ENCODE measurements at regions not wholly inside any gene's neighbourhood (a gene's known extent, or its start where the extent isn't known, plus 50 kb on each side); places are given as distances from the start of the nearest gene placed in this dataset.

- DNase-seq (ENCODE audit: low read depth): no peak
Measured at GRCh38 chr2:41066168-41066567, 614.3 kb upstream of the SLC8A1 start.

GRCh38 chr2:41068740-41069139 lies 616.9 kb upstream of the SLC8A1 start:
- no peak for DNase-seq (ENCODE audit: low read depth)

- DNase-seq (ENCODE audit: low read depth): no peak
Measured at GRCh38 chr2:41078341-41078740, 626.5 kb upstream of the SLC8A1 start.

- DNase-seq (ENCODE audit: low read depth): no peak
Measured at GRCh38 chr2:41079011-41079410, 627.1 kb upstream of the SLC8A1 start.

GRCh38 chr2:41084321-41084720 lies 632.4 kb upstream of the SLC8A1 start:
- DNase-seq (ENCODE audit: low read depth): no peak

GRCh38 chr2:41087946-41088345 lies 636.1 kb upstream of the SLC8A1 start:
- DNase-seq (ENCODE audit: low read depth): no peak

GRCh38 chr2:41101281-41101680 lies 649.4 kb upstream of the SLC8A1 start:
- DNase-seq (ENCODE audit: low read depth): no peak

GRCh38 chr2:41109744-41110143 lies 657.9 kb upstream of the SLC8A1 start:
- no peak for DNase-seq (ENCODE audit: low read depth)

- no peak for DNase-seq (ENCODE audit: low read depth)
Measured at GRCh38 chr2:41111836-41112627, 660.1 kb upstream of the SLC8A1 start.

- no peak for DNase-seq (ENCODE audit: low read depth)
Measured at GRCh38 chr2:41116106-41116797, 664.4 kb upstream of the SLC8A1 start.

- no peak for DNase-seq (ENCODE audit: low read depth)
Measured at GRCh38 chr2:41119489-41119888, 667.6 kb upstream of the SLC8A1 start.

GRCh38 chr2:41123341-41123740 lies 671.5 kb upstream of the SLC8A1 start:
- no peak for DNase-seq (ENCODE audit: low read depth)

GRCh38 chr2:41127351-41127750 lies 675.5 kb upstream of the SLC8A1 start:
- no peak for DNase-seq (ENCODE audit: low read depth)

- DNase-seq (ENCODE audit: low read depth): no peak
Measured at GRCh38 chr2:41129988-41130387, 678.1 kb upstream of the SLC8A1 start.

- no peak for DNase-seq (ENCODE audit: low read depth)
Measured at GRCh38 chr2:41137031-41137430, 685.1 kb upstream of the SLC8A1 start.

GRCh38 chr2:41141146-41141791 lies 689.4 kb upstream of the SLC8A1 start:
- no peak for DNase-seq (ENCODE audit: low read depth)

GRCh38 chr2:41142478-41142877 lies 690.6 kb upstream of the SLC8A1 start:
- DNase-seq (ENCODE audit: low read depth): no peak

- DNase-seq (ENCODE audit: low read depth): no peak
Measured at GRCh38 chr2:41145066-41145465, 693.2 kb upstream of the SLC8A1 start.

GRCh38 chr2:41149054-41149453 lies 697.2 kb upstream of the SLC8A1 start:
- no peak for DNase-seq (ENCODE audit: low read depth)

- no peak for DNase-seq (ENCODE audit: low read depth)
Measured at GRCh38 chr2:41151746-41152145, 699.9 kb upstream of the SLC8A1 start.

GRCh38 chr2:41152318-41152717 lies 700.4 kb upstream of the SLC8A1 start:
- DNase-seq (ENCODE audit: low read depth): no peak

GRCh38 chr2:41160439-41160838 lies 708.5 kb upstream of the SLC8A1 start:
- DNase-seq (ENCODE audit: low read depth): no peak

- no peak for DNase-seq (ENCODE audit: low read depth)
Measured at GRCh38 chr2:41167014-41167413, 715.1 kb upstream of the SLC8A1 start.
